Adrenal gland (tissue), 5 donors: ENCODE measurements at regions not wholly inside any gene's neighbourhood (a gene's known extent, or its start where the extent isn't known, plus 50 kb on each side); places are given as distances from the start of the nearest gene placed in this dataset.
"Not testable (repeated sequence)": the region's sequence is repeated elsewhere in the genome, so short reads cannot be mapped to it uniquely, and the experiment has no call there.

Source experiments
- CTCF ChIP-seq, 6 experiments: fragments of 450-650 bp in 4 of 6; fragments of 200-600 bp in 2 of 6; sonication (generic) in 1 of 6; IDR thresholded peaks; 1 replicate in 5 of 6; 2 replicates in 1 of 6; pipeline versions ENCODE4 v1.5.1 to v1.8.0; 2016 to 2021; ENCODE audit warnings: antibody characterized with exemption in 6 of 6, mild to moderate bottlenecking in 2 of 6, moderate library complexity in 1 of 6
- POLR2A ChIP-seq, 2 donors: fragments of 450-650 bp; IDR thresholded peaks; one replicate each; pipeline ENCODE4 v1.6.1; 2017; ENCODE audit warnings: antibody characterized with exemption in 2 of 2, mild to moderate bottlenecking in 2 of 2, moderate library complexity in 1 of 2
- donor health status: DM: no; HTN: no; CAD: no.

- TF ChIP-seq CTCF, POLR2A (IDR thresholded peaks at IDR 0.05): not testable (repeated sequence)
Observed at GRCh38 chr10:22467393-22467792, 122.1 kb downstream of the SPAG6 start.
